ENCODE measurements at regions not wholly inside any gene's neighbourhood (a gene's known extent, or its start where the extent isn't known, plus 50 kb on each side); places are given as distances from the start of the nearest gene placed in this dataset.

DNA sequence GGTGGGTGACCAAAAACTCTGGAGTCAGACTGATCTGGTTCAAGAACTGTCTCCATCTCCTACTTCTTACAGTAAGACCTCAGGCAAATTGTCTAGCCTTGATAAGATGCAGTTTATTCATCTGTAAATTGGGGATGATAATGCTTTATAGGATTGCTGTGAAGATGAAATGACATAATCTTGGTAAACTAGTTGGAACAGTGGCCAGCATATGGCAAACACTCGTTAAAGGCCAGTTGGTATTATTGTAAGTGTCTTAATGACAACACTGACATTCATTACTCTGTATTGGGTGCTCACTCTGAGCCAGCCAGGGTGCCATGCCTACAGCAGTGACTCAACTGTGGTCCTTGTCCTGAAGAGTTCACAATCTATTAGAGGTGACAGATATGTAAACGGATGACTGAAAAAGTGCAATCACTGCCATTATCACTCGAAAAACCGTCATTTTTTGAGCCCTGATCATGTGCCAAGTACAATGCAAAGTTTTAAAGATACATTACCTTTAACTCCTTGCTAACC lies 84.9 kb upstream of the HSPA9 start:
- TF ChIP-seq CHD1 (IDR thresholded peaks at IDR 0.05; ENCODE audit: low read depth, low read length) (no peak), RAD21 (IDR thresholded peaks at IDR 0.05; ENCODE audit: low read length) (no peak), POLR2A (IDR thresholded peaks at IDR 0.05; ENCODE audit: low read depth, low read length) (no peak), USF2 (IDR thresholded peaks at IDR 0.05; ENCODE audit: low read depth, low read length) (no peak), NFE2L2 (IDR thresholded peaks at IDR 0.05; ENCODE audit: low read depth, low read length) (no peak)
- Histone ChIP-seq H3K23ac (ENCODE audit: low read depth, low read length) (no peak overlapping the region), H2BK20ac (ENCODE audit: low read depth, low read length) (no peak overlapping the region), H3K36me3 (ENCODE audit: control insufficient read depth, insufficient read depth, low read length) (no peaks in the 10 kb centered on the region), H3K4ac (ENCODE audit: low read depth, low read length) (no peak overlapping the region), H3K18ac (ENCODE audit: low read depth, low read length) (no peak overlapping the region), H2AFZ (replicated peaks; ENCODE audit: low read length, poor library complexity) (no peak overlapping the region), H2BK15ac (ENCODE audit: low read depth, low read length) (no peak overlapping the region), H2AK5ac (ENCODE audit: low read depth, low read length) (no peak overlapping the region), H3K27ac (ENCODE audit: insufficient read depth, low read length) (no peak overlapping the region), H4K5ac (ENCODE audit: low read depth, low read length) (no peak overlapping the region), H3K4me2 (ENCODE audit: low read depth, low read length) (no peak overlapping the region), H2BK120ac (ENCODE audit: low read depth, low read length) (no peak overlapping the region), H4K8ac (ENCODE audit: low read depth in 2 of 2, low read length in 2 of 2) (no peak overlapping the region), H3K9me1 (ENCODE audit: insufficient read depth, low read length) (no peaks in the 10 kb centered on the region), H2BK5ac (ENCODE audit: low read depth, low read length, poor library complexity, severe bottlenecking) (no peak overlapping the region), H3K56ac (ENCODE audit: extremely low read depth, insufficient read depth, low read length) (no peak overlapping the region), H3K4me3 (ENCODE audit: insufficient read depth, low read depth, low read length) (no peak overlapping the region), H3K79me1 (ENCODE audit: low read depth in 1 of 2, low read length in 2 of 2) (no peaks in the 10 kb centered on the region), H4K91ac (ENCODE audit: insufficient read depth, low read depth, low read length) (no peak overlapping the region), H3K27me3 (ENCODE audit: control insufficient read depth, insufficient read depth, low read length) (peaks cover 32% of the 10 kb centered on the region), H3K14ac (replicated peaks; ENCODE audit: low read depth, low read length) (no peak overlapping the region), H3K4me1 (ENCODE audit: control insufficient read depth, insufficient read depth, low read length) (no peaks in the 10 kb centered on the region), H4K20me1 (ENCODE audit: insufficient read depth, low read length) (no peaks in the 10 kb centered on the region; the same call in 1 of the 2 replicates), H3K9me3 (ENCODE audit: control insufficient read depth, insufficient read depth, low read length) (no peaks in the 10 kb centered on the region), H3K9ac (ENCODE audit: low read depth, low read length) (no peak overlapping the region), H2AK9ac (replicated peaks; ENCODE audit: low read depth, low read length, poor library complexity) (no peak overlapping the region)
- ChIA-PET CTCF (no interaction called here), POLR2A (ENCODE audit: unreplicated experiment) (no interaction called here)
- DNase-seq = no peak
- BruUV-seq (replicated peaks) = no TSS peak
- intact Hi-C loops (cut with micrococcal nuclease) (loop anchor here (5.0 kb wide), 1 partner anchor 92 kb away; the partner anchor contains the start of gene CTNNA1), dilution Hi-C loops (cut with HindIII; ENCODE audit: low sequenced_read_pairs, unreplicated experiment) (no loop called here), in situ Hi-C loops (cut with MboI; ENCODE audit: low sequenced_read_pairs) (no loop called here)
- no peak for ATAC-seq (ENCODE audit: low read depth)
- 20% methylated on average over 1 of the region's 4 CpGs; no CpG with 5 or more reads in 1 of the 2 experiments for WGBS, 2 experiments (ENCODE audit: extremely low coverage in 2 of 2, insufficient read length in 1 of 2)

Measured in IMR-90 (cell line).